Prostate gland (tissue), 2 donors: ENCODE measurements at regions not wholly inside any gene's neighbourhood (a gene's known extent, or its start where the extent isn't known, plus 50 kb on each side); places are given as distances from the start of the nearest gene placed in this dataset.

ENCODE experiments used
- POLR2A ChIP-seq: fragments of 450-650 bp; IDR thresholded peaks from one replicate; pipeline ENCODE4 v1.6.1; 2016; ENCODE audit warnings: antibody characterized with exemption, mild to moderate bottlenecking
- POLR2AphosphoS5 ChIP-seq: sonication (generic); formaldehyde crosslinking; IDR thresholded peaks from one replicate; pipeline ENCODE4 v1.6.1; 2017; ENCODE audit warnings: antibody characterized with exemption
- TF ChIP-seq, protein P1 (sequence below), 4 experiments: fragments of 200-600 bp in 2 of 4; fragments of 450-650 bp in 2 of 4; sonication (generic) in 2 of 4; IDR thresholded peaks; 1 replicate in 3 of 4; 2 replicates in 1 of 4; pipeline ENCODE4 v1.5.1; 2016 to 2019; ENCODE audit warnings: antibody characterized with exemption in 4 of 4, mild to moderate bottlenecking in 2 of 4, moderate library complexity in 2 of 4

DNA sequence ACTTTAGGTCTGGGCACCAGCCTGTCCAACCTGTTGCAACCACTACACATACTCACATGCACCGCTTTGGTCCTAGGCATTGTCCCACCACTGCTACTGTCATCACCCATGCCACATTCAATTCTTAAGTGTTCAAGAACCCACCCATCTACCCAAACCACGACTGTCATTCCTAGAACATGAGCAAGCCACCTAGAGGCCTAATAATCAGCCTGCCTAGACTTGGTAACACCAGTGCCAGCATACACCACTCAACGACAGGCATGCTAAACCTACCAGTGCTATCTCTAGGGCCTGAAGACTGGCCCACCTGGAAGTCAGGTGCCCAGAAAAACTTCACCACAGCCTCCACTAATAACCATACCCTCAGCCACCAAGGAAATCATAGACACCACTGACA is 532.8 kb upstream of the DEPDC1 start:
- TF ChIP-seq, protein P1, sequence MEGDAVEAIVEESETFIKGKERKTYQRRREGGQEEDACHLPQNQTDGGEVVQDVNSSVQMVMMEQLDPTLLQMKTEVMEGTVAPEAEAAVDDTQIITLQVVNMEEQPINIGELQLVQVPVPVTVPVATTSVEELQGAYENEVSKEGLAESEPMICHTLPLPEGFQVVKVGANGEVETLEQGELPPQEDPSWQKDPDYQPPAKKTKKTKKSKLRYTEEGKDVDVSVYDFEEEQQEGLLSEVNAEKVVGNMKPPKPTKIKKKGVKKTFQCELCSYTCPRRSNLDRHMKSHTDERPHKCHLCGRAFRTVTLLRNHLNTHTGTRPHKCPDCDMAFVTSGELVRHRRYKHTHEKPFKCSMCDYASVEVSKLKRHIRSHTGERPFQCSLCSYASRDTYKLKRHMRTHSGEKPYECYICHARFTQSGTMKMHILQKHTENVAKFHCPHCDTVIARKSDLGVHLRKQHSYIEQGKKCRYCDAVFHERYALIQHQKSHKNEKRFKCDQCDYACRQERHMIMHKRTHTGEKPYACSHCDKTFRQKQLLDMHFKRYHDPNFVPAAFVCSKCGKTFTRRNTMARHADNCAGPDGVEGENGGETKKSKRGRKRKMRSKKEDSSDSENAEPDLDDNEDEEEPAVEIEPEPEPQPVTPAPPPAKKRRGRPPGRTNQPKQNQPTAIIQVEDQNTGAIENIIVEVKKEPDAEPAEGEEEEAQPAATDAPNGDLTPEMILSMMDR (IDR thresholded peaks at IDR 0.05), result no peak
- TF ChIP-seq POLR2A (no peak), POLR2AphosphoS5 (no peak)
